CD4-positive, alpha-beta memory T cell (primary cell): ENCODE measurements at regions not wholly inside any gene's neighbourhood (a gene's known extent, or its start where the extent isn't known, plus 50 kb on each side); places are given as distances from the start of the nearest gene placed in this dataset.

Experiments
- CTCF ChIA-PET: fragments of 350-600 bp; sonication (Branson Sonifier 250); formaldehyde crosslinking; loops from one replicate; lab custom pipeline; 2021; ENCODE audit warnings: inconsistent platforms; ENCODE audit not compliant: partially characterized antibody; lab: Charles Lee
- POLR2A ChIA-PET: fragments of 350-600 bp; sonication (Branson Sonifier 250); formaldehyde crosslinking; loops from one replicate; lab custom pipeline; 2021; ENCODE audit not compliant: partially characterized antibody; lab: Charles Lee
- DNase-seq, 5 donors: peaks; one replicate each; pipeline versions ENCODE4 v3.0.0 to v3.0.0-alpha.2; 2020 to 2022; ENCODE audit warnings: mixed read lengths in 1 of 5
- H3K27ac ChIP-seq: one replicate; pipeline ENCODE4 v1.7.0; 2013; ENCODE audit warnings: low read depth, low read length
- H3K27me3 ChIP-seq: 2 replicates; pipeline ENCODE4 v1.7.0; 2013; ENCODE audit warnings: mild to moderate bottlenecking, low read length, moderate library complexity; ENCODE audit not compliant: insufficient read depth
- H3K36me3 ChIP-seq: 2 replicates; pipeline ENCODE4 v1.7.0; 2013; ENCODE audit warnings: mild to moderate bottlenecking, low read length, moderate library complexity; ENCODE audit not compliant: insufficient read depth
- H3K4me1 ChIP-seq: 2 replicates; pipeline ENCODE4 v1.7.0; 2013; ENCODE audit warnings: mild to moderate bottlenecking, low read length, moderate library complexity; ENCODE audit not compliant: insufficient read depth
- H3K4me3 ChIP-seq, 2 donors: one replicate each; pipeline ENCODE4 v1.7.0; 2013; ENCODE audit warnings: low read length in 2 of 2, mild to moderate bottlenecking in 1 of 2
- H3K9me3 ChIP-seq, 2 donors: one replicate each; pipeline ENCODE4 v1.7.0; 2013; ENCODE audit warnings: low read length in 2 of 2, control low read depth in 1 of 2; ENCODE audit not compliant: control insufficient read depth in 1 of 2
- H3K27ac Mint-ChIP-seq, 7 donors: one replicate each; pipeline ENCODE4 v1.8.0; 2020 to 2021; ENCODE audit warnings: mixed read lengths in 7 of 7, mild to moderate bottlenecking in 6 of 7, inconsistent platforms in 3 of 7, moderate library complexity in 3 of 7
- H3K27me3 Mint-ChIP-seq, 2 donors: one replicate each; pipeline ENCODE4 v1.8.0; 2020 to 2021; ENCODE audit warnings: mixed read lengths in 2 of 2
- H3K36me3 Mint-ChIP-seq, 2 donors: one replicate each; pipeline ENCODE4 v1.8.0; 2020 to 2021; ENCODE audit warnings: mixed read lengths in 2 of 2, inconsistent platforms in 1 of 2, mild to moderate bottlenecking in 1 of 2
- H3K4me1 Mint-ChIP-seq, 4 donors: one replicate each; pipeline ENCODE4 v1.8.0; 2020 to 2021; ENCODE audit warnings: mixed read lengths in 4 of 4, mild to moderate bottlenecking in 1 of 4
- H3K4me3 Mint-ChIP-seq, 8 donors: one replicate each; pipeline ENCODE4 v1.8.0; 2020 to 2021; ENCODE audit warnings: mixed read lengths in 8 of 8, mild to moderate bottlenecking in 7 of 8, moderate library complexity in 6 of 8, inconsistent platforms in 3 of 8
- H3K9me3 Mint-ChIP-seq, 8 donors: one replicate each; pipeline ENCODE4 v1.8.0; 2020 to 2021; ENCODE audit warnings: mixed read lengths in 8 of 8, mild to moderate bottlenecking in 5 of 8, inconsistent platforms in 3 of 8, moderate library complexity in 1 of 8
- intact Hi-C: fragments of 100-400 bp; cut with micrococcal nuclease; formaldehyde crosslinking; loops from one replicate; pipeline ENCODE4 v1.15.1; 2023

- POLR2A ChIA-PET, result no interaction called here
- no peak for DNase-seq
- no peak overlapping the region for H3K4me3 Mint-ChIP-seq
- CTCF ChIA-PET, result no interaction called here
- intact Hi-C loops, result no loop called here
- H3K4me1 Mint-ChIP-seq, result no peaks in the 10 kb centered on the region
- Histone ChIP-seq H3K9me3 (no peaks in the 10 kb centered on the region), H3K27ac (no peak overlapping the region), H3K27me3 (no peaks in the 10 kb centered on the region), H3K4me3 (no peak overlapping the region), H3K36me3 (no peaks in the 10 kb centered on the region), H3K4me1 (no peaks in the 10 kb centered on the region)
- peak overlapping the region in 1 of 7 donors; percentile 5 for H3K27ac Mint-ChIP-seq
- peaks cover 0 to 9% (median 2%) of the 10 kb centered on the region in 8 donors for H3K9me3 Mint-ChIP-seq
- no peaks in the 10 kb centered on the region for H3K27me3 Mint-ChIP-seq
- no peaks in the 10 kb centered on the region for H3K36me3 Mint-ChIP-seq
Measured at GRCh38 chr6:18976091-18976490, 588.9 kb downstream of the RNF144B start.

- no peak overlapping the region for H3K4me3 ChIP-seq
- Mint-ChIP-seq H3K27me3 (no peaks in the 10 kb centered on the region), H3K4me3 (no peak overlapping the region), H3K9me3 (peaks cover 0 to 9% (median 2%) of the 10 kb centered on the region in 8 donors), H3K36me3 (no peaks in the 10 kb centered on the region), H3K27ac (no peak overlapping the region), H3K4me1 (no peaks in the 10 kb centered on the region)
- ChIA-PET CTCF (no interaction called here), POLR2A (no interaction called here)
- no peak for DNase-seq
- H3K27ac ChIP-seq, result no peak overlapping the region
- intact Hi-C loops, result no loop called here
- H3K27me3 ChIP-seq, result no peaks in the 10 kb centered on the region
- no peaks in the 10 kb centered on the region for H3K4me1 ChIP-seq
- H3K36me3 ChIP-seq, result no peaks in the 10 kb centered on the region
- H3K9me3 ChIP-seq, result no peaks in the 10 kb centered on the region
Measured at GRCh38 chr6:18976966-18977365, 589.8 kb downstream of the RNF144B start.

DNA sequence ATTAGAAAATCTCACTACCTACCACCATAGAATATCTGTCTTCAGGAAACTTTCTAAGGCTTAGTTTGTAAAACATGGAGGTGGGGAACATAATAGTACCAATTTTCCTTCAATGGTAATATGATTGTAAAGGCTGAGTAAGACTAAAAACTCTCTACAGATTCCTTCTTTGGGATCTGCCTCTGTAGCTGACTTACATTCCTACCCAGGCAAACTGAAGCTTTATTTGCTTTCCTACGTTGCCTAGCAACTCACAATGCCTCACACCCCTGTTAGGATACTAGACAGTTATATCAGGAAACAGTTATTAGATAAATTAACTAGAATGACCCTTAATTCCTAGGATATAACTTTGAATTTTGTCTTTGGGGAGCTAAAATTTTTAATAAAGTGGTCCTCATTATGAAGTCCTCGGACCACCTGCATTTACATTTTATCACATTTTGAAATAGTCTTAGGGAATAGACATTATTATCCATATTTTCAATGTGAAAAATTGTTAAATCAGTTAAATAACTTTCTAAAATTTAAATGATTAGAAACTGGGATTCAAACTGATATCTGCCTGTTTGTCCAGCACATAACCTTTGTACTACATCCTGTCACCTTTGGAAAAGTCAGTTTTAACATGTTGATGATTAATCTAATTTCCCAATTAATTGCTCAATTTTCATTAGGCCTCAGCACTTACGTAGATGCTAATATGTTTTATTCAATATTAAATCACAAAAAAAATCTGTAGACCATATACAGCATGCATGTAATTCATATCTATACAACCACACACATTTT lies 591.4 kb downstream of the RNF144B start:
- Mint-ChIP-seq H3K27me3 (no peaks in the 10 kb centered on the region), H3K4me3 (no peak overlapping the region), H3K9me3 (peaks cover 0 to 9% (median 2%) of the 10 kb centered on the region in 8 donors), H3K4me1 (no peaks in the 10 kb centered on the region), H3K36me3 (no peaks in the 10 kb centered on the region), H3K27ac (no peak overlapping the region)
- Histone ChIP-seq H3K36me3 (no peaks in the 10 kb centered on the region), H3K27ac (no peak overlapping the region), H3K4me1 (no peaks in the 10 kb centered on the region), H3K4me3 (no peak overlapping the region), H3K9me3 (no peaks in the 10 kb centered on the region), H3K27me3 (no peaks in the 10 kb centered on the region)
- POLR2A ChIA-PET, result no interaction called here
- DNase-seq, result no peak
- intact Hi-C loops, result no loop called here
- CTCF ChIA-PET, result no interaction called here

- intact Hi-C loops, result no loop called here
- no peak overlapping the region for H3K4me3 Mint-ChIP-seq
Measured at GRCh38 chr6:18985061-18985460, 597.9 kb downstream of the RNF144B start.

GRCh38 chr6:18985996-18986395 lies 598.8 kb downstream of the RNF144B start:
- H3K4me3 Mint-ChIP-seq, result no peak overlapping the region
- peaks cover 0 to 2% of the 10 kb centered on the region in 2 donors for H3K27me3 Mint-ChIP-seq
- DNase-seq, result no peak
- Histone ChIP-seq H3K36me3 (no peaks in the 10 kb centered on the region), H3K27ac (no peak overlapping the region), H3K4me3 (no peak overlapping the region), H3K4me1 (no peaks in the 10 kb centered on the region), H3K27me3 (no peaks in the 10 kb centered on the region), H3K9me3 (no peaks in the 10 kb centered on the region)
- H3K36me3 Mint-ChIP-seq, result no peaks in the 10 kb centered on the region
- ChIA-PET CTCF (no interaction called here), POLR2A (no interaction called here)
- H3K4me1 Mint-ChIP-seq, result no peaks in the 10 kb centered on the region
- no peak overlapping the region for H3K27ac Mint-ChIP-seq
- H3K9me3 Mint-ChIP-seq, result peaks cover 0 to 8% (median 2%) of the 10 kb centered on the region in 8 donors
- intact Hi-C loops, result no loop called here

More at GRCh38 chr6:18985061-18985460, 597.9 kb downstream of the RNF144B start:
- ChIA-PET CTCF (no interaction called here), POLR2A (no interaction called here)
- Histone ChIP-seq H3K27ac (no peak overlapping the region), H3K36me3 (no peaks in the 10 kb centered on the region), H3K4me1 (no peaks in the 10 kb centered on the region), H3K27me3 (no peaks in the 10 kb centered on the region), H3K9me3 (no peaks in the 10 kb centered on the region), H3K4me3 (no peak overlapping the region)
- Mint-ChIP-seq H3K4me1 (no peaks in the 10 kb centered on the region), H3K9me3 (peaks cover 0 to 8% (median 3%) of the 10 kb centered on the region in 8 donors), H3K27me3 (peaks cover 0 to 2% of the 10 kb centered on the region in 2 donors), H3K27ac (no peak overlapping the region), H3K36me3 (no peaks in the 10 kb centered on the region)
- DNase-seq, result no peak

DNA sequence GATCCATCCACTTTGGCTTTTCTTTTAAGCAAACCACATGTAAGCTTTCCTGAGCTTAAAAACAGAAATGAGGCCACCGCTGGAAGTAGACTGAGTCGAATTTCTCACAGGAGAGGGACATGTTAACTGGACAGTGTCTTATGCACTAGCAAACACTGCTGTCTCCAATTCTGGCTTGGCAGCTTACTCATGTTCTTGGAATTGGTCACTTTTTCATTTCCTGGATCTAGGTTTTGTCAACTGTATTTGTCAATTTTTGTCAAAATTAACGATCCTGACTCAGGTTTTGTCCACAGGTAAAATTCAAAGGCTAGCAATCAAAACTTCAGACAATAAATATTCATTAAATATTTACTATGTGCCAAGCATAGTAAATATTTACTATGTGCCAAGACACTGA lies 601.5 kb downstream of the RNF144B start:
- POLR2A ChIA-PET, result no interaction called here
- Histone ChIP-seq H3K27ac (no peak overlapping the region), H3K27me3 (no peaks in the 10 kb centered on the region), H3K9me3 (no peaks in the 10 kb centered on the region), H3K4me3 (no peak overlapping the region), H3K4me1 (no peaks in the 10 kb centered on the region), H3K36me3 (no peaks in the 10 kb centered on the region)
- peaks cover 0 to 2% of the 10 kb centered on the region in 2 donors for H3K27me3 Mint-ChIP-seq
- no peaks in the 10 kb centered on the region for H3K4me1 Mint-ChIP-seq
- no peak overlapping the region for H3K4me3 Mint-ChIP-seq
- CTCF ChIA-PET, result no interaction called here
- DNase-seq, result no peak
- H3K27ac Mint-ChIP-seq, result no peak overlapping the region
- intact Hi-C loops, result no loop called here
- no peaks in the 10 kb centered on the region for H3K36me3 Mint-ChIP-seq
- peaks cover 0 to 3% (median under 1%) of the 10 kb centered on the region in 8 donors for H3K9me3 Mint-ChIP-seq

- H3K9me3 Mint-ChIP-seq, result peaks cover 0 to 6% (median 3%) of the 10 kb centered on the region in 8 donors
- Histone ChIP-seq H3K27ac (no peak overlapping the region), H3K27me3 (no peaks in the 10 kb centered on the region), H3K4me3 (no peak overlapping the region), H3K36me3 (no peaks in the 10 kb centered on the region), H3K9me3 (no peaks in the 10 kb centered on the region), H3K4me1 (no peaks in the 10 kb centered on the region)
- ChIA-PET POLR2A (no interaction called here), CTCF (interaction anchor here (0.8 kb wide), 1 partner anchor 10 kb away, joined by 3 read pairs; no protein-coding TSS in a partner anchor)
- no peaks in the 10 kb centered on the region for H3K4me1 Mint-ChIP-seq
- DNase-seq, result no peak
- intact Hi-C loops, result no loop called here
- peaks cover 0 to 2% of the 10 kb centered on the region in 2 donors for H3K27me3 Mint-ChIP-seq
- H3K4me3 Mint-ChIP-seq, result no peak overlapping the region
- H3K36me3 Mint-ChIP-seq, result no peaks in the 10 kb centered on the region
- no peak overlapping the region for H3K27ac Mint-ChIP-seq
Measured at GRCh38 chr6:18990059-18990978, 603.2 kb downstream of the RNF144B start.
